GM23338 (cell line): ENCODE measurements at regions not wholly inside any gene's neighbourhood (a gene's known extent, or its start where the extent isn't known, plus 50 kb on each side); places are given as distances from the start of the nearest gene placed in this dataset.

Source experiments
- ATAC-seq: fragments of 200-7000 bp; cut with Tn5 transposase; 3 replicates; pipeline ENCODE4 v1.9.1; 2020
- DNase-seq: peaks from one replicate; pipeline ENCODE4 v3.0.0-alpha.2; 2015; ENCODE audit warnings: low spot score
- H2AFZ ChIP-seq: fragments of 200-600 bp; sonication (generic); 2 replicates; pipeline ENCODE4 v1.8.0; 2016; ENCODE audit warnings: antibody characterized with exemption, mild to moderate bottlenecking, moderate library complexity
- H3F3A ChIP-seq: fragments of 200-600 bp; sonication (generic); replicated peaks from 2 replicates; pipeline ENCODE4 v1.8.0; 2017; ENCODE audit warnings: antibody characterized with exemption, mixed run types, low read depth
- H3K27ac ChIP-seq: fragments of 200-600 bp; sonication (generic); 2 replicates; pipeline ENCODE4 v1.6.1; 2016; ENCODE audit warnings: low read depth
- H3K27me3 ChIP-seq: fragments of 200-600 bp; sonication (generic); 2 replicates; pipeline ENCODE4 v1.8.0; 2016; ENCODE audit warnings: mild to moderate bottlenecking, mixed run types, moderate library complexity; ENCODE audit not compliant: insufficient read depth
- H3K36me3 ChIP-seq: fragments of 200-600 bp; sonication (generic); 2 replicates; pipeline ENCODE4 v1.8.0; 2016; ENCODE audit warnings: mild to moderate bottlenecking; ENCODE audit not compliant: insufficient read depth
- H3K4me1 ChIP-seq: fragments of 200-600 bp; sonication (generic); 2 replicates; pipeline ENCODE4 v1.8.0; 2016; ENCODE audit warnings: mild to moderate bottlenecking, moderate library complexity; ENCODE audit not compliant: insufficient read depth
- H3K4me2 ChIP-seq: fragments of 200-600 bp; sonication (generic); 2 replicates; pipeline ENCODE4 v1.7.1; 2017; ENCODE audit warnings: mixed run types
- H3K4me3 ChIP-seq: fragments of 200-600 bp; sonication (generic); 2 replicates; pipeline ENCODE4 v1.6.1; 2016; ENCODE audit warnings: mixed run types
- H3K79me2 ChIP-seq: fragments of 200-600 bp; sonication (generic); replicated peaks from 2 replicates; pipeline ENCODE4 v1.8.0; 2017; ENCODE audit warnings: mild to moderate bottlenecking; ENCODE audit not compliant: insufficient read depth
- H3K9me2 ChIP-seq: fragments of 200-600 bp; sonication (generic); 2 replicates; pipeline ENCODE4 v1.8.0; 2017; ENCODE audit not compliant: insufficient read depth
- H4K20me1 ChIP-seq: fragments of 200-600 bp; sonication (generic); replicated peaks from 2 replicates; pipeline ENCODE4 v1.8.0; 2017; ENCODE audit warnings: mild to moderate bottlenecking; ENCODE audit not compliant: insufficient read depth
- H3K27ac Mint-ChIP-seq: 2 replicates; pipeline ENCODE4 v1.8.0; 2020; ENCODE audit warnings: inconsistent platforms, mild to moderate bottlenecking, moderate library complexity, mixed read lengths
- H3K27me3 Mint-ChIP-seq: 3 replicates; pipeline ENCODE4 v1.8.0; 2022; ENCODE audit warnings: low read depth, mild to moderate bottlenecking, moderate library complexity, mixed read lengths, inconsistent platforms; ENCODE audit not compliant: insufficient read depth, poor library complexity
- H3K36me3 Mint-ChIP-seq: 3 replicates; pipeline ENCODE4 v1.8.0; 2021; ENCODE audit warnings: low read depth, mild to moderate bottlenecking, inconsistent platforms, moderate library complexity, mixed read lengths
- H3K4me1 Mint-ChIP-seq: 3 replicates; pipeline ENCODE4 v1.8.0; 2020; ENCODE audit warnings: mild to moderate bottlenecking, inconsistent platforms, mixed read lengths
- H3K4me3 Mint-ChIP-seq: 3 replicates; pipeline ENCODE4 v1.8.0; 2021; ENCODE audit warnings: moderate library complexity, mild to moderate bottlenecking, inconsistent platforms, mixed read lengths
- H3K9me3 Mint-ChIP-seq: 3 replicates; pipeline ENCODE4 v1.8.0; 2020; ENCODE audit warnings: moderate library complexity, mild to moderate bottlenecking, inconsistent platforms, mixed read lengths
- CREB1 ChIP-seq: fragments of 250-450 bp; sonication (Bioruptor Pico); IDR thresholded peaks from 2 replicates; pipeline ENCODE4 v1.5.0; 2020; ENCODE audit warnings: low read depth, mild to moderate bottlenecking, moderate library complexity
- ETS1 ChIP-seq: IDR thresholded peaks from 2 replicates; pipeline ENCODE4 v1.6.1; 2016; ENCODE audit warnings: antibody characterized with exemption
- EZH2 ChIP-seq: fragments of 200-600 bp; sonication (generic); IDR thresholded peaks from one replicate; pipeline ENCODE4 v1.8.0; 2017; ENCODE audit warnings: antibody characterized with exemption, mild to moderate bottlenecking, low read depth; ENCODE audit not compliant: unreplicated experiment
- JUNB ChIP-seq: IDR thresholded peaks from one replicate; pipeline ENCODE4 v1.6.1; 2016; ENCODE audit warnings: antibody characterized with exemption; ENCODE audit not compliant: unreplicated experiment
- POLR2AphosphoS5 ChIP-seq: IDR thresholded peaks from 2 replicates; pipeline ENCODE4 v1.6.1; 2016; ENCODE audit warnings: antibody characterized with exemption, low read depth
- ZNF114 ChIP-seq: fragments of 250-450 bp; sonication (Bioruptor Pico); IDR thresholded peaks from 2 replicates; pipeline ENCODE4 v1.5.0; 2020; ENCODE audit warnings: mild to moderate bottlenecking, moderate library complexity
- ZNF462 ChIP-seq: fragments of 250-450 bp; sonication (Bioruptor Pico); IDR thresholded peaks from 2 replicates; pipeline ENCODE4 v1.5.0; 2020; ENCODE audit warnings: mild to moderate bottlenecking, moderate library complexity

GRCh38 chr4:1485280-1485679 is 79.0 kb upstream of the NKX1-1 start:
- no peak for ATAC-seq
- no peaks in the 10 kb centered on the region for H3K79me2 ChIP-seq
- no peak for TF ChIP-seq ZNF462 (CRISPR knock-in tag)
- TF ChIP-seq POLR2AphosphoS5: no peak
- TF ChIP-seq CREB1 (CRISPR knock-in tag): no peak
- no peak for TF ChIP-seq EZH2
- no peak for TF ChIP-seq JUNB
- H2AFZ ChIP-seq: no peak overlapping the region
- no peak overlapping the region for H3K4me3 Mint-ChIP-seq
- H3K9me3 Mint-ChIP-seq: peaks cover 55% of the 10 kb centered on the region
- H3K27me3 Mint-ChIP-seq: peaks cover 5% of the 10 kb centered on the region
- H3K27ac ChIP-seq: no peak overlapping the region
- no peaks in the 10 kb centered on the region for H3K9me2 ChIP-seq
- H3K4me2 ChIP-seq: no peak overlapping the region
- no peaks in the 10 kb centered on the region for H3K36me3 ChIP-seq
- H3K4me1 ChIP-seq: no peaks in the 10 kb centered on the region
- H3K27me3 ChIP-seq: no peaks in the 10 kb centered on the region
- no peak overlapping the region for H3K27ac Mint-ChIP-seq
- DNase-seq: no peak
- no peaks in the 10 kb centered on the region for H3F3A ChIP-seq
- H3K36me3 Mint-ChIP-seq: peaks cover 7% of the 10 kb centered on the region; the same call in 2 of the 3 replicates
- no peaks in the 10 kb centered on the region for H3K4me1 Mint-ChIP-seq
- no peaks in the 10 kb centered on the region for H4K20me1 ChIP-seq
- H3K4me3 ChIP-seq: no peak overlapping the region

GRCh38 chr4:1480720-1481119 is 74.5 kb upstream of the NKX1-1 start:
- ATAC-seq: no peak
- H3K27ac ChIP-seq: no peak overlapping the region
- H2AFZ ChIP-seq: no peak overlapping the region
- no peak for DNase-seq
- no peaks in the 10 kb centered on the region for H3K36me3 ChIP-seq
- H3K4me2 ChIP-seq: no peak overlapping the region
- no peaks in the 10 kb centered on the region for H3F3A ChIP-seq
- Mint-ChIP-seq H3K27me3 (peaks cover under 1% of the 10 kb centered on the region), H3K27ac (no peak overlapping the region), H3K4me1 (no peaks in the 10 kb centered on the region), H3K9me3 (peaks cover 41% of the 10 kb centered on the region), H3K4me3 (no peak overlapping the region), H3K36me3 (no peaks in the 10 kb centered on the region; the same call in 2 of the 3 replicates)
- H3K79me2 ChIP-seq: no peaks in the 10 kb centered on the region
- H3K27me3 ChIP-seq: no peaks in the 10 kb centered on the region
- H3K9me2 ChIP-seq: peaks cover under 1% of the 10 kb centered on the region; the same call in 1 of the 2 replicates
- H4K20me1 ChIP-seq: no peaks in the 10 kb centered on the region
- no peaks in the 10 kb centered on the region for H3K4me1 ChIP-seq
- H3K4me3 ChIP-seq: no peak overlapping the region
- no peak for TF ChIP-seq EZH2
- no peak for TF ChIP-seq ZNF114 (CRISPR knock-in tag)
- TF ChIP-seq ETS1: no peak
